Esophagus squamous epithelium (tissue), 5 donors: ENCODE measurements at regions not wholly inside any gene's neighbourhood (a gene's known extent, or its start where the extent isn't known, plus 50 kb on each side); places are given as distances from the start of the nearest gene placed in this dataset.
"Not testable (repeated sequence)": the region's sequence is repeated elsewhere in the genome, so short reads cannot be mapped to it uniquely, and the experiment has no call there.

ENCODE experiments used
- DNase-seq: peaks from one replicate; lab custom pipeline; 2025; lab: John Stamatoyannopoulos, UW
- H3K27ac ChIP-seq, 4 donors: fragments of 200-600 bp; sonication (generic); one replicate each; pipeline ENCODE4 v1.5.1; 2016 to 2019; ENCODE audit warnings: mild to moderate bottlenecking in 1 of 4
- H3K27me3 ChIP-seq, 4 donors: fragments of 200-600 bp; sonication (generic); 1 replicate in 3 of 4; 2 replicates in 1 of 4; pipeline versions ENCODE4 v1.5.1 to v1.6.0; 2017 to 2021; ENCODE audit warnings: antibody characterized with exemption in 1 of 4
- H3K36me3 ChIP-seq, 3 donors: fragments of 200-600 bp; sonication (generic); one replicate each; pipeline ENCODE4 v1.5.1; 2016 to 2019
- H3K4me1 ChIP-seq, 3 donors: fragments of 200-600 bp; sonication (generic); one replicate each; pipeline ENCODE4 v1.5.1; 2017 to 2019
- H3K4me3 ChIP-seq, 4 donors: fragments of 200-600 bp; sonication (generic); 1 replicate in 3 of 4; 2 replicates in 1 of 4; pipeline ENCODE4 v1.5.1; 2016 to 2019; ENCODE audit warnings: mild to moderate bottlenecking in 2 of 4, moderate library complexity in 1 of 4
- H3K9me3 ChIP-seq, 3 donors: fragments of 200-600 bp; sonication (generic); one replicate each; pipeline ENCODE4 v1.5.1; 2016 to 2019
- CTCF ChIP-seq, 6 experiments: fragments of 450-650 bp in 4 of 6; fragments of 200-600 bp in 2 of 6; sonication (generic) in 2 of 6; IDR thresholded peaks; one replicate each; pipeline ENCODE4 v1.5.1; 2016 to 2019; ENCODE audit warnings: antibody characterized with exemption in 6 of 6, mild to moderate bottlenecking in 4 of 6, moderate library complexity in 4 of 6
- POLR2A ChIP-seq, 4 donors: fragments of 450-650 bp; IDR thresholded peaks; one replicate each; pipeline ENCODE4 v1.6.1; 2017; ENCODE audit warnings: antibody characterized with exemption in 4 of 4, mild to moderate bottlenecking in 4 of 4, moderate library complexity in 3 of 4
- WGBS, 2 donors: methylation state at CpG; one replicate each; pipeline ENCODE4 v1.1.5; 2018; 5-methylcytosine and 5-hydroxymethylcytosine counted together
- intact Hi-C: fragments of 100-400 bp; cut with DNase I; formaldehyde crosslinking; loops from one replicate; pipeline ENCODE4 v1.15.0; 2022
- donor health status: DM: yes; HTN: yes; CAD: no.

DNA sequence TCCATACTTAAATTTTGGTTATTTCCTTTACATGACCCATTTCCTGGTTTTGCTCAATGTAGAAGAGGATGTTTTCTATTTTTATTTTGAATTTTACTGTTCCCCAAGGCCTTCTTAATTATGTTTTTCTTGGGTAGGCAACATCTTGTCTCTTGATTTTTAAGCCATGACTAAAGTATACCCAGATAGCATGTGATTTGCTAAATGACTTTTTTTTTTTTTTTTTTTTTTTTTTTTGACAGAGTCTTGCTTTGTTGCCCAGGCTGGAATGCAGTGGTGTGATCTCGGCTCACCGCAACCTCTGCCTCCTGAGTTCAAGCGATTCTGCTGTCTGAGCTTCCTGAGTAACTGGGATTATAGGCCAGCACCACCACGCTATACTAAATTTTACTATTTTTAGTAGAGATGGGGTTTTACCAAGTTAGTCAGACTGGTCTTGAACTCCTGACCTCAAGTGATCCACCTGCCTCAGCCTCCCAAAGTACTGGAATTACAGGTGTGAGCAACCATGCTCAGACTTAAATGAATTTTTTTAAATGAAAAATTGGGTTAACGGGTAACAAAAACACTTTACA lies 198.6 kb upstream of the DAB2 start:
- Histone ChIP-seq H3K27me3 (no peaks in the 10 kb centered on the region), H3K4me1 (peaks cover 0 to 13% (median 4%) of the 10 kb centered on the region in 3 donors), H3K4me3 (no peak overlapping the region), H3K27ac (no peak overlapping the region), H3K36me3 (no peaks in the 10 kb centered on the region), H3K9me3 (no peaks in the 10 kb centered on the region)
- intact Hi-C loops, result no loop called here
- 75 to 80% methylated on average over 5 of the region's 5 CpGs for WGBS, 2 donors
- DNase-seq, result no peak
- TF ChIP-seq POLR2A (IDR thresholded peaks at IDR 0.05) (no peak), CTCF (IDR thresholded peaks at IDR 0.05) (no peak)

DNA sequence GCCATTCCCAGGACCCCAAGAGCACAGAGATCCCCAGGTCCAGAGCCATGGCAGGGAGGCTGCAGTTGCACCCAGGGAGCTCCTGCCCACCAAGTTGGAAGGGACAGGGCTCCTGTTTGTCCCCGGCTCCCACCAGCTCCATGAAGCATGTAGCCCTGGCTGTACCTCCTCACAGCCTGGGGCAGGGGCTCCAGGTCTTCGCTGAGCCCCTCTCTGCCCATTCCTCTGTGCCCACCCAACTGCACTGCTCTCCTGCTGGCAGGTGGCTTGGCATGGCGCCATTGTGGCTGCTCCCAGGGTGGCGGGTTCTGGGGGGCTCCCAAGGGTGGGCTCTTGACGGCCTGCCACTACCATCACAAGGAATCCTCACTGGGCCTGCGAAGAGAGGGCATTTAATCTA lies 197.5 kb upstream of the DAB2 start:
- intact Hi-C loops, result no loop called here
- WGBS, 2 donors, result 83% methylated on average over 4 of the region's 6 CpGs; no CpG with 5 or more reads in 1 of the 2 donors
- no peak overlapping the region for H3K4me3 ChIP-seq
- TF ChIP-seq CTCF (IDR thresholded peaks at IDR 0.05), result no peak
- no peak for TF ChIP-seq POLR2A (IDR thresholded peaks at IDR 0.05)
- no peaks in the 10 kb centered on the region for H3K36me3 ChIP-seq
- no peaks in the 10 kb centered on the region for H3K27me3 ChIP-seq
- no peaks in the 10 kb centered on the region for H3K9me3 ChIP-seq
- no peak for DNase-seq
- no peak overlapping the region for H3K27ac ChIP-seq
- H3K4me1 ChIP-seq, result peaks cover 0 to 13% (median 4%) of the 10 kb centered on the region in 3 donors

- no peak overlapping the region for H3K4me3 ChIP-seq
- TF ChIP-seq POLR2A (IDR thresholded peaks at IDR 0.05) (no peak), CTCF (IDR thresholded peaks at IDR 0.05) (no peak)
- intact Hi-C loops, result no loop called here
- H3K36me3 ChIP-seq, result no peaks in the 10 kb centered on the region
- 38 to 54% methylated on average over 4 of the region's 4 CpGs for WGBS, 2 donors
- no peaks in the 10 kb centered on the region for H3K9me3 ChIP-seq
- DNase-seq, result no peak
- no peak overlapping the region for H3K27ac ChIP-seq
- H3K27me3 ChIP-seq, result no peaks in the 10 kb centered on the region
- H3K4me1 ChIP-seq, result peaks cover 0 to 3% (median 0%) of the 10 kb centered on the region in 3 donors
These were observed 194.5 kb upstream of the DAB2 start for GRCh38 chr5:39619168-39619818.

GRCh38 chr5:39618391-39618790 lies 193.6 kb upstream of the DAB2 start:
- H3K4me3 ChIP-seq, result no peak overlapping the region
- 89 to 90% methylated on average over 5 of the region's 5 CpGs for WGBS, 2 donors
- H3K36me3 ChIP-seq, result no peaks in the 10 kb centered on the region
- no peak for DNase-seq
- H3K27me3 ChIP-seq, result no peaks in the 10 kb centered on the region
- no peak for TF ChIP-seq POLR2A (IDR thresholded peaks at IDR 0.05)
- TF ChIP-seq CTCF (IDR thresholded peaks at IDR 0.05), result no peak
- H3K27ac ChIP-seq, result no peak overlapping the region
- intact Hi-C loops, result no loop called here
- no peaks in the 10 kb centered on the region for H3K9me3 ChIP-seq
- no peaks in the 10 kb centered on the region for H3K4me1 ChIP-seq

GRCh38 chr5:39616131-39616530 lies 191.4 kb upstream of the DAB2 start:
- H3K36me3 ChIP-seq, result no peaks in the 10 kb centered on the region
- intact Hi-C loops, result no loop called here
- H3K4me3 ChIP-seq, result no peak overlapping the region
- TF ChIP-seq CTCF (IDR thresholded peaks at IDR 0.05) (no peak), POLR2A (IDR thresholded peaks at IDR 0.05) (no peak)
- no peaks in the 10 kb centered on the region for H3K4me1 ChIP-seq
- H3K9me3 ChIP-seq, result no peaks in the 10 kb centered on the region
- WGBS, 2 donors, result 33 to 41% methylated on average over 1 of the region's 1 CpG
- H3K27ac ChIP-seq, result no peak overlapping the region
- DNase-seq, result no peak
- no peaks in the 10 kb centered on the region for H3K27me3 ChIP-seq

DNA sequence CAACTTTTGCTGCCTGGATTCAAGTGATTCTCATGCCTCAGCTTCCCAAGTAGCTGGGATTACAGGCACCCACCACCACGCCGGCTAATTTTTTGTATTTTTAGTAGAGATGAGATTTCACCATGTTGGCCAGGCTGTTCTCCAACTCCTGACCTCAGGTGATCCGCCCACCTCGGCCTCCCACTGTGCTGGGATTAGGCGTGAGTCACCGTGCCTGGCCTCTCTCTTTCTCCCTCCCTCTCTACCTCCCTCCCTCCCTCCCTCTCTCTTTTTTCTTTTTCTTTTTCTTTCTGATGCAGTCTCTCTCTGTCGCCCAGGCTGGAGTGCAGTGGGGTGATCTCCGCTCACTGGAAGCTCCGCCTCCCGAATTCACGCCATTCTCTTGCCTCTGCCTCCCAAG lies 186.3 kb upstream of the DAB2 start:
- H3K9me3 ChIP-seq, H3K4me3 ChIP-seq, H3K27me3 ChIP-seq, H3K36me3 ChIP-seq, H3K4me1 ChIP-seq, H3K27ac ChIP-seq, DNase-seq, intact Hi-C loops: not testable (repeated sequence)
- 81 to 91% methylated on average over 11 of the region's 11 CpGs for WGBS, 2 donors
